K562 (cell line): ENCODE measurements at regions not wholly inside any gene's neighbourhood (a gene's known extent, or its start where the extent isn't known, plus 50 kb on each side); places are given as distances from the start of the nearest gene placed in this dataset.

Source experiments
- ATAC-seq: fragments of 200-7000 bp; cut with Tn5 transposase; 3 replicates; pipeline ENCODE4 v1.9.1; 2020; ENCODE audit warnings: moderate library complexity
- BruUV-seq: library from RNA; stranded (reverse); fragments of 400-500 nt; replicated peaks from 2 replicates; lab custom pipeline; 2021; lab: Mats Ljungman, UMichigan
- CTCF ChIA-PET: fragments of 300-600 bp; formaldehyde crosslinking; extraction: SDS; loops from one replicate; lab custom pipeline; 2021; ENCODE audit warnings: low intra/inter-chr PET ratio; lab: Yijun Ruan, JAX
- POLR2A ChIA-PET: fragments of 300-600, 350-650 bp; sonication (Branson Sonifier 250); formaldehyde crosslinking; extraction: SDS; loops from one replicate; lab custom pipeline; 2021; ENCODE audit warnings: antibody characterized with exemption, inconsistent platforms; lab: Yijun Ruan, JAX
- DNase-seq, 4 experiments: peaks; one replicate each; pipeline versions ENCODE4 v3.0.0 to v3.0.0-alpha.2; 2011 to 2018; ENCODE audit warnings: low spot score in 3 of 4, mixed read lengths in 3 of 4; ENCODE audit errors: extremely low read depth in 1 of 4
- FAIRE-seq: peaks from 2 replicates; lab custom pipeline; 2011; peaks lifted over from hg19 to GRCh38; lab: Jason Lieb, UNC
- H2AFZ ChIP-seq: 2 replicates; pipeline ENCODE4 v1.6.0; 2011; ENCODE audit warnings: low read depth, low read length, control low read depth, inconsistent platforms
- H3K27ac ChIP-seq: fragments of 200-600 bp; 3 replicates; pipeline ENCODE4 v1.8.0; 2011; ENCODE audit warnings: low read depth, mild to moderate bottlenecking, control low read depth, inconsistent platforms, low read length, moderate library complexity, mixed read lengths; ENCODE audit errors: extremely low read depth
- H3K27me3 ChIP-seq, 2 experiments: fragments of 300-600 bp in 1 of 2; 2 replicates in 1 of 2; 3 replicates in 1 of 2; pipeline versions ENCODE4 v1.6.0 to v1.8.0; 2011; ENCODE audit warnings: inconsistent platforms in 2 of 2, low read length in 2 of 2, mild to moderate bottlenecking in 1 of 2, mixed read lengths in 1 of 2, moderate library complexity in 1 of 2; ENCODE audit not compliant: control insufficient read depth in 2 of 2, insufficient read depth in 2 of 2
- H3K36me3 ChIP-seq: fragments of 300-600 bp; 3 replicates; pipeline ENCODE4 v1.8.0; 2011; ENCODE audit warnings: mild to moderate bottlenecking, low read length, inconsistent platforms; ENCODE audit not compliant: control insufficient read depth, insufficient read depth
- H3K4me1 ChIP-seq, 2 experiments: fragments of 200-600 bp in 1 of 2; replicated peaks in 1 of 2; 2 replicates in 1 of 2; 3 replicates in 1 of 2; pipeline versions ENCODE4 v1.5.1 to v1.8.0; 2011; ENCODE audit warnings: inconsistent platforms in 2 of 2, low read length in 2 of 2, mild to moderate bottlenecking in 1 of 2, mixed read lengths in 1 of 2, moderate library complexity in 1 of 2; ENCODE audit not compliant: control insufficient read depth in 2 of 2, insufficient read depth in 2 of 2
- H3K4me2 ChIP-seq: 2 replicates; pipeline ENCODE4 v1.6.1; 2011; ENCODE audit warnings: low read length, control low read depth, inconsistent platforms, mixed read lengths; ENCODE audit not compliant: insufficient read depth
- H3K4me3 ChIP-seq: fragments of 200-600 bp; sonication (generic), shearing (Covaris generic); 2 replicates; pipeline ENCODE4 v1.5.1; 2016; ENCODE audit warnings: control low read depth, inconsistent platforms
- H3K79me2 ChIP-seq: fragments of 200-600 bp; 3 replicates; pipeline ENCODE4 v1.8.0; 2011; ENCODE audit warnings: low read length, inconsistent platforms; ENCODE audit not compliant: control insufficient read depth, insufficient read depth
- H3K9ac ChIP-seq, 2 experiments: 2 replicates each; pipeline versions ENCODE4 v1.6.0 to v1.6.1; 2011; ENCODE audit warnings: low read depth in 2 of 2, low read length in 2 of 2, control low read depth in 1 of 2, inconsistent platforms in 1 of 2, mild to moderate bottlenecking in 1 of 2, mixed read lengths in 1 of 2; ENCODE audit not compliant: insufficient read depth in 1 of 2
- H3K9me1 ChIP-seq: one replicate; pipeline ENCODE4 v1.6.0; 2011; ENCODE audit warnings: inconsistent platforms, mild to moderate bottlenecking, low read length, moderate library complexity; ENCODE audit not compliant: control insufficient read depth, insufficient read depth
- H3K9me3 ChIP-seq: replicated peaks from 2 replicates; pipeline ENCODE4 v1.5.1; 2011; ENCODE audit warnings: low read depth, low read length, inconsistent platforms; ENCODE audit not compliant: control insufficient read depth, insufficient read depth
- H4K20me1 ChIP-seq: replicated peaks from 2 replicates; pipeline ENCODE4 v1.6.1; 2011; ENCODE audit warnings: low read length, inconsistent platforms, mixed read lengths; ENCODE audit not compliant: control insufficient read depth, insufficient read depth
- RAD21 ChIP-seq, 2 experiments: fragments of 250-450 bp in 1 of 2; fragments of 450-650 bp in 1 of 2; sonication (Bioruptor Pico) in 1 of 2; formaldehyde crosslinking in 1 of 2; IDR thresholded peaks in 1 of 2; conservative IDR thresholded peaks in 1 of 2; 2 replicates each; pipeline versions ENCODE4 v1.4.0 to v1.8.0; 2020 to 2022; ENCODE audit warnings: mild to moderate bottlenecking in 2 of 2, moderate library complexity in 1 of 2
- RFX1 ChIP-seq: fragments of 450-650 bp; IDR thresholded peaks from 2 replicates; pipeline ENCODE4 v1.6.1; 2016; ENCODE audit warnings: mild to moderate bottlenecking, moderate library complexity
- whole genome bisulfite sequencing: fragments of 100-300 bp; shearing (Covaris generic); methylation state at CpG from one replicate; pipeline ENCODE4 v1.1.6; 2016; ENCODE audit warnings: low coverage, mixed read lengths; ENCODE audit not compliant: insufficient coverage; ENCODE audit errors: missing lambda C conversion rate; 5-methylcytosine and 5-hydroxymethylcytosine counted together
- in situ Hi-C: fragments of 300-500 bp; cut with MboI; formaldehyde crosslinking; loops from 4 replicates; pipeline ENCODE4 v1.15.0; 2018; ENCODE audit warnings: inconsistent platforms, mixed read lengths
- intact Hi-C: fragments of 100-400 bp; cut with micrococcal nuclease; formaldehyde crosslinking; loops from 2 replicates; pipeline ENCODE4 v1.14.2; 2022
- TF ChIP-seq, protein P1 (sequence below), 2 experiments: fragments of 450-650 bp; formaldehyde crosslinking in 1 of 2; IDR thresholded peaks; 2 replicates each; pipeline versions ENCODE4 v1.4.0 to v1.6.1; 2014 to 2020; ENCODE audit warnings: mild to moderate bottlenecking in 2 of 2, borderline replicate concordance in 1 of 2, low read depth in 1 of 2
- TF ChIP-seq, protein P2 (sequence below), 3 experiments: IDR thresholded peaks in 2 of 3; conservative IDR thresholded peaks in 1 of 3; 2 replicates each; pipeline ENCODE4 v1.5.1; 2011 to 2012; ENCODE audit warnings: low read length in 3 of 3, mild to moderate bottlenecking in 3 of 3, control low read depth in 2 of 3, improper control_type of control experiment in 1 of 3, inconsistent platforms in 1 of 3, low read depth in 1 of 3, mixed read lengths in 1 of 3, moderate library complexity in 1 of 3; ENCODE audit not compliant: insufficient read depth in 2 of 3

DNA sequence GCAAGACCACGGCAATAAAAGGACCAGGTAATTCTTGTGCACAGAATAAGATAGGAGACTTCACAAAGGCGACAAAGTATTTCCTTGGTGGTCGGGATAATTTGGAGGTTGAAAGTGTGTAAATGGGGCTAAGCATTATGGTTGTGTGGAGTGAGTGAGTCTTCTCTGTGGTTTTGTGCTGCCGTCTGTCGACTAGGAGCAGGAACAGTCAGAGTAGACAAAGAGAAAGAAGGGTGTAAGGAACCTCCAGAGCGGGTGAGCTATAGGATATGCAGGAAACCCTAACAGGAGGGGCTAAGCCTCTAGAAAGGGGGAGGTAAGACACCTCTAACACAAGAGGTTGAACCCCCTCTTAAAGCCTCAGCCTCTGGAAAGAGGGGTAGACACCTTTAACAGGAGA, 201.6 kb downstream of the SH2D4B start:
- Histone ChIP-seq H3K4me1 (peaks cover 11 to 28% of the 10 kb centered on the region in 2 experiments), H3K9me3 (no peaks in the 10 kb centered on the region), H3K36me3 (no peaks in the 10 kb centered on the region), H3K27me3 (no peaks in the 10 kb centered on the region), H3K27ac (no peak overlapping the region), H3K9me1 (no peaks in the 10 kb centered on the region), H4K20me1 (no peaks in the 10 kb centered on the region), H2AFZ (peak overlapping the region; percentile 70), H3K9ac (no peak overlapping the region), H3K4me3 (no peak overlapping the region), H3K4me2 (peak overlapping the region; percentile 34; the same call in 1 of the 2 replicates), H3K79me2 (no peaks in the 10 kb centered on the region)
- peak; percentile 69 for FAIRE-seq
- peak in 1 of 4 experiments; percentile 33 for DNase-seq
- WGBS: 20% methylated on average over 6 of the region's 6 CpGs
- ChIA-PET POLR2A (no interaction called here), CTCF (interaction anchor here (0.9 kb wide), 1 partner anchor 40 kb away, joined by 5 read pairs; no protein-coding TSS in a partner anchor)
- ATAC-seq: peak; percentile 79
- in situ Hi-C loops: no loop called here
- intact Hi-C loops: loop anchor here (1.0 kb wide), 2 partner anchors 39 to 75 kb away; no protein-coding TSS in a partner anchor
- TF ChIP-seq, protein P1, sequence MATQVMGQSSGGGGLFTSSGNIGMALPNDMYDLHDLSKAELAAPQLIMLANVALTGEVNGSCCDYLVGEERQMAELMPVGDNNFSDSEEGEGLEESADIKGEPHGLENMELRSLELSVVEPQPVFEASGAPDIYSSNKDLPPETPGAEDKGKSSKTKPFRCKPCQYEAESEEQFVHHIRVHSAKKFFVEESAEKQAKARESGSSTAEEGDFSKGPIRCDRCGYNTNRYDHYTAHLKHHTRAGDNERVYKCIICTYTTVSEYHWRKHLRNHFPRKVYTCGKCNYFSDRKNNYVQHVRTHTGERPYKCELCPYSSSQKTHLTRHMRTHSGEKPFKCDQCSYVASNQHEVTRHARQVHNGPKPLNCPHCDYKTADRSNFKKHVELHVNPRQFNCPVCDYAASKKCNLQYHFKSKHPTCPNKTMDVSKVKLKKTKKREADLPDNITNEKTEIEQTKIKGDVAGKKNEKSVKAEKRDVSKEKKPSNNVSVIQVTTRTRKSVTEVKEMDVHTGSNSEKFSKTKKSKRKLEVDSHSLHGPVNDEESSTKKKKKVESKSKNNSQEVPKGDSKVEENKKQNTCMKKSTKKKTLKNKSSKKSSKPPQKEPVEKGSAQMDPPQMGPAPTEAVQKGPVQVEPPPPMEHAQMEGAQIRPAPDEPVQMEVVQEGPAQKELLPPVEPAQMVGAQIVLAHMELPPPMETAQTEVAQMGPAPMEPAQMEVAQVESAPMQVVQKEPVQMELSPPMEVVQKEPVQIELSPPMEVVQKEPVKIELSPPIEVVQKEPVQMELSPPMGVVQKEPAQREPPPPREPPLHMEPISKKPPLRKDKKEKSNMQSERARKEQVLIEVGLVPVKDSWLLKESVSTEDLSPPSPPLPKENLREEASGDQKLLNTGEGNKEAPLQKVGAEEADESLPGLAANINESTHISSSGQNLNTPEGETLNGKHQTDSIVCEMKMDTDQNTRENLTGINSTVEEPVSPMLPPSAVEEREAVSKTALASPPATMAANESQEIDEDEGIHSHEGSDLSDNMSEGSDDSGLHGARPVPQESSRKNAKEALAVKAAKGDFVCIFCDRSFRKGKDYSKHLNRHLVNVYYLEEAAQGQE (IDR thresholded peaks at IDR 0.05; ENCODE audit: borderline replicate concordance): 0 out of 2 replicates have a peak, but pooled peaks have one; percentile 10
- TF ChIP-seq, protein P1 (CRISPR knock-in tag; IDR thresholded peaks at IDR 0.05; ENCODE audit: low read depth): no peak
- TF ChIP-seq, protein P2, sequence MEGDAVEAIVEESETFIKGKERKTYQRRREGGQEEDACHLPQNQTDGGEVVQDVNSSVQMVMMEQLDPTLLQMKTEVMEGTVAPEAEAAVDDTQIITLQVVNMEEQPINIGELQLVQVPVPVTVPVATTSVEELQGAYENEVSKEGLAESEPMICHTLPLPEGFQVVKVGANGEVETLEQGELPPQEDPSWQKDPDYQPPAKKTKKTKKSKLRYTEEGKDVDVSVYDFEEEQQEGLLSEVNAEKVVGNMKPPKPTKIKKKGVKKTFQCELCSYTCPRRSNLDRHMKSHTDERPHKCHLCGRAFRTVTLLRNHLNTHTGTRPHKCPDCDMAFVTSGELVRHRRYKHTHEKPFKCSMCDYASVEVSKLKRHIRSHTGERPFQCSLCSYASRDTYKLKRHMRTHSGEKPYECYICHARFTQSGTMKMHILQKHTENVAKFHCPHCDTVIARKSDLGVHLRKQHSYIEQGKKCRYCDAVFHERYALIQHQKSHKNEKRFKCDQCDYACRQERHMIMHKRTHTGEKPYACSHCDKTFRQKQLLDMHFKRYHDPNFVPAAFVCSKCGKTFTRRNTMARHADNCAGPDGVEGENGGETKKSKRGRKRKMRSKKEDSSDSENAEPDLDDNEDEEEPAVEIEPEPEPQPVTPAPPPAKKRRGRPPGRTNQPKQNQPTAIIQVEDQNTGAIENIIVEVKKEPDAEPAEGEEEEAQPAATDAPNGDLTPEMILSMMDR (IDR thresholded peaks at IDR 0.05 in 2 of 3, conservative IDR thresholded peaks at IDR 0.05 in 1 of 3; ENCODE audit: insufficient read depth in 2 of 3, low read depth in 1 of 3, low read length in 3 of 3): peak; percentile 34 to 54 (median 43); a peak in 4 of 6 replicates
- TF ChIP-seq RFX1 (no peak), RAD21 (CRISPR knock-in tag; conservative IDR thresholded peaks at IDR 0.05 in 1 of 2, IDR thresholded peaks at IDR 0.05 in 1 of 2) (peak in 1 of 2 experiments; percentile 44; a peak in 2 of 4 replicates)
- no TSS peak for BruUV-seq
